HEK293 (cell line): ENCODE measurements at regions not wholly inside any gene's neighbourhood (a gene's known extent, or its start where the extent isn't known, plus 50 kb on each side); places are given as distances from the start of the nearest gene placed in this dataset.
A peak's percentile ranks its signal among the peaks of the same experiment; 100 is the strongest.

Experiments used
- CTCF ChIA-PET: fragments of 350-600 bp; formaldehyde crosslinking; extraction: SDS; loops from one replicate; lab custom pipeline; 2021; ENCODE audit warnings: antibody characterized with exemption; lab: Yijun Ruan, JAX
- POLR2A ChIA-PET: fragments of 300-600 bp; formaldehyde crosslinking; extraction: SDS; loops from one replicate; lab custom pipeline; 2020; ENCODE audit warnings: antibody characterized with exemption, inconsistent platforms; lab: Yijun Ruan, JAX
- H3K27ac ChIP-seq: fragments of 200-500 bp; sonication (Bioruptor generic); 2 replicates; pipeline ENCODE4 v1.5.1; 2014; ENCODE audit warnings: low read depth, low read length, control low read depth, inconsistent platforms; ENCODE audit errors: extremely low read depth
- H3K36me3 ChIP-seq, 2 experiments: fragments of 200-500 bp in 1 of 2; sonication (Bioruptor generic) in 1 of 2; 1 replicate in 1 of 2; 2 replicates in 1 of 2; pipeline ENCODE4 v1.5.1; 2014 to 2017; ENCODE audit warnings: inconsistent platforms in 2 of 2, low read length in 2 of 2; ENCODE audit not compliant: control insufficient read depth in 2 of 2, insufficient read depth in 1 of 2
- H3K4me1 ChIP-seq: fragments of 200-500 bp; sonication (Bioruptor generic); 2 replicates; pipeline ENCODE4 v1.5.1; 2014; ENCODE audit warnings: mild to moderate bottlenecking, low read length, inconsistent platforms; ENCODE audit not compliant: control insufficient read depth, insufficient read depth
- H3K4me3 ChIP-seq: 2 replicates; pipeline ENCODE4 v1.5.1; 2011; ENCODE audit warnings: low read depth, mild to moderate bottlenecking, control low read depth, low read length, moderate library complexity
- H3K9me3 ChIP-seq: fragments of 200-500 bp; sonication (Bioruptor generic); 2 replicates; pipeline ENCODE4 v1.5.1; 2014; ENCODE audit warnings: low read depth, low read length, inconsistent platforms; ENCODE audit not compliant: control insufficient read depth, insufficient read depth
- GLI4 ChIP-seq: fragments of 450-650 bp; formaldehyde crosslinking; IDR thresholded peaks from 2 replicates; pipeline ENCODE4 v1.5.1; 2016; ENCODE audit warnings: missing biosample characterization, missing genetic modification characterization
- KLF16 ChIP-seq: fragments of 450-650 bp; formaldehyde crosslinking; IDR thresholded peaks from 2 replicates; pipeline ENCODE4 v1.5.1; 2017; ENCODE audit warnings: missing biosample characterization, missing genetic modification characterization
- PRDM1 ChIP-seq: fragments of 450-650 bp; formaldehyde crosslinking; IDR thresholded peaks from 2 replicates; pipeline ENCODE4; 2016; ENCODE audit warnings: missing biosample characterization, missing genetic modification characterization
- SCRT2 ChIP-seq: fragments of 450-650 bp; formaldehyde crosslinking; IDR thresholded peaks from 2 replicates; pipeline ENCODE4 v1.5.1; 2016; ENCODE audit warnings: missing biosample characterization, missing genetic modification characterization
- YY1 ChIP-seq: fragments of 450-650 bp; formaldehyde crosslinking; IDR thresholded peaks from 2 replicates; pipeline ENCODE4 v1.5.1; 2018; ENCODE audit warnings: missing biosample characterization, missing genetic modification characterization
- YY2 ChIP-seq: fragments of 450-650 bp; formaldehyde crosslinking; IDR thresholded peaks from 2 replicates; pipeline ENCODE4 v1.5.1; 2016; ENCODE audit warnings: missing biosample characterization, missing genetic modification characterization
- ZNF132 ChIP-seq: fragments of 450-650 bp; formaldehyde crosslinking; IDR thresholded peaks from 2 replicates; pipeline ENCODE4 v1.5.1; 2017; ENCODE audit warnings: missing biosample characterization, missing genetic modification characterization, borderline replicate concordance
- ZNF133 ChIP-seq: fragments of 450-650 bp; formaldehyde crosslinking; IDR thresholded peaks from 2 replicates; pipeline ENCODE4 v1.5.1; 2016; ENCODE audit warnings: missing biosample characterization, missing genetic modification characterization
- ZNF138 ChIP-seq: fragments of 450-650 bp; formaldehyde crosslinking; IDR thresholded peaks from 2 replicates; pipeline ENCODE4 v1.5.1; 2016; ENCODE audit warnings: missing biosample characterization, missing genetic modification characterization, borderline replicate concordance
- ZNF174 ChIP-seq: fragments of 450-650 bp; formaldehyde crosslinking; IDR thresholded peaks from 2 replicates; pipeline ENCODE4 v1.5.0; 2017; ENCODE audit warnings: missing biosample characterization, mild to moderate bottlenecking, missing genetic modification characterization
- ZNF2 ChIP-seq: fragments of 450-650 bp; formaldehyde crosslinking; IDR thresholded peaks from 2 replicates; pipeline ENCODE4 v1.5.1; 2016; ENCODE audit warnings: missing biosample characterization, missing genetic modification characterization
- ZNF311 ChIP-seq: fragments of 450-650 bp; formaldehyde crosslinking; IDR thresholded peaks from 2 replicates; pipeline ENCODE4 v1.5.1; 2017; ENCODE audit warnings: missing biosample characterization, missing genetic modification characterization, borderline replicate concordance
- ZNF623 ChIP-seq: fragments of 450-650 bp; formaldehyde crosslinking; IDR thresholded peaks from 2 replicates; pipeline ENCODE4 v1.5.1; 2016; ENCODE audit warnings: missing biosample characterization, missing genetic modification characterization
- ZNF626 ChIP-seq: fragments of 450-650 bp; sonication (Bioruptor Pico); formaldehyde crosslinking; IDR thresholded peaks from 2 replicates; pipeline ENCODE4 v1.5.1; 2018; ENCODE audit warnings: missing biosample characterization, missing genetic modification characterization, inconsistent platforms
- ZNF660 ChIP-seq: fragments of 450-650 bp; IDR thresholded peaks from 2 replicates; pipeline ENCODE4 v1.5.1; 2018; ENCODE audit warnings: missing biosample characterization, mild to moderate bottlenecking, missing genetic modification characterization
- ZNF785 ChIP-seq: fragments of 450-650 bp; formaldehyde crosslinking; IDR thresholded peaks from 2 replicates; pipeline ENCODE4 v1.5.1; 2016; ENCODE audit warnings: missing biosample characterization, missing genetic modification characterization
- TF ChIP-seq, protein P1 (sequence below): fragments of 450-650 bp; formaldehyde crosslinking; IDR thresholded peaks from 2 replicates; pipeline ENCODE4 v1.5.1; 2017; ENCODE audit warnings: missing biosample characterization, missing genetic modification characterization
- TF ChIP-seq, protein P2 (sequence below): fragments of 450-650 bp; formaldehyde crosslinking; optimal IDR thresholded peaks from 2 replicates; pipeline ENCODE3; 2016; ENCODE audit warnings: missing biosample characterization, mild to moderate bottlenecking, missing genetic modification characterization
- TF ChIP-seq, protein P3 (sequence below): fragments of 450-650 bp; formaldehyde crosslinking; IDR thresholded peaks from 2 replicates; pipeline ENCODE4 v1.5.1; 2017; ENCODE audit warnings: missing biosample characterization, mild to moderate bottlenecking, missing genetic modification characterization, moderate library complexity
- TF ChIP-seq, protein P4 (sequence below): fragments of 450-650 bp; formaldehyde crosslinking; conservative IDR thresholded peaks from 2 replicates; pipeline ENCODE4 v1.5.1; 2016; ENCODE audit warnings: low read depth, missing biosample characterization, missing genetic modification characterization
- TF ChIP-seq, protein P5 (sequence below): fragments of 450-650 bp; formaldehyde crosslinking; IDR thresholded peaks from 2 replicates; pipeline ENCODE4 v1.5.1; 2016; ENCODE audit warnings: missing biosample characterization, missing genetic modification characterization, low read depth
- TF ChIP-seq, protein P6 (sequence below): fragments of 450-650 bp; formaldehyde crosslinking; IDR thresholded peaks from 2 replicates; pipeline ENCODE4; 2016; ENCODE audit warnings: missing biosample characterization, missing genetic modification characterization

DNA sequence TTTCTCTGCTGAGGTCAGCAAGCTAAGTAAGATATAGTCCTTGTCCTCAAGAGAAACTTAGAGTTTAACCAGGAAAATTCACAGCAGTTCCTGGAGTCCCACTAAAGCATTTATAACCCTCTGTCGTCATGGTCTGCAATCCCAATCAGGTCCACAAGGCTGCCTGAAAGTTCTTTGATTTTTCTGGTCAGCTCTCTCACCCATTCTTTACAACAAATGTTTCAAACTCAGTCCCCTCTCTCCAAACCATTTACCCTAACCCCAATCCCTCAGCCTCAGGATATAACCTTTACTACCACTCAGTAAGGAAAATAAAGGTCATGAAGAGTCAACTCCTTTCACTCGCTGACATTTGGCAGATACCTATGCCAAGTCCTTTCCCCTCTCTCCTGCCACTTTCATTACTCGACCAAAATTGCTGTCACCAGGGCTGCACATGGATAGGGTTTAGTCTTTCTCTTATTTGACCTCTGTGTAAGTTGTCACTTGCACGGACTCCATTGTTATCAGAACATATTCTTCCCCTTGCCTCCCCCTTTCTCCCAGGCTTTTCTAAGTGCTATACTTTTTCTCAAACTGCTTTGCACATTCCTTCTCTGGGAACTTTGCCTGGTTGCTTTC, 936.6 kb downstream of the NR2F1-AS1 start:
- Histone ChIP-seq H3K36me3 (no peaks in the 10 kb centered on the region), H3K27ac (no peak overlapping the region), H3K4me1 (peaks cover 24% of the 10 kb centered on the region), H3K9me3 (no peaks in the 10 kb centered on the region), H3K4me3 (no peak overlapping the region)
- ChIA-PET POLR2A (no interaction called here), CTCF (interaction anchor here (1.0 kb wide), 1 partner anchor 55 kb away, joined by 4 read pairs; no protein-coding TSS in a partner anchor)
- peak; percentile 90 for TF ChIP-seq PRDM1 (tag by site-specific recombination)
- TF ChIP-seq, protein P1, sequence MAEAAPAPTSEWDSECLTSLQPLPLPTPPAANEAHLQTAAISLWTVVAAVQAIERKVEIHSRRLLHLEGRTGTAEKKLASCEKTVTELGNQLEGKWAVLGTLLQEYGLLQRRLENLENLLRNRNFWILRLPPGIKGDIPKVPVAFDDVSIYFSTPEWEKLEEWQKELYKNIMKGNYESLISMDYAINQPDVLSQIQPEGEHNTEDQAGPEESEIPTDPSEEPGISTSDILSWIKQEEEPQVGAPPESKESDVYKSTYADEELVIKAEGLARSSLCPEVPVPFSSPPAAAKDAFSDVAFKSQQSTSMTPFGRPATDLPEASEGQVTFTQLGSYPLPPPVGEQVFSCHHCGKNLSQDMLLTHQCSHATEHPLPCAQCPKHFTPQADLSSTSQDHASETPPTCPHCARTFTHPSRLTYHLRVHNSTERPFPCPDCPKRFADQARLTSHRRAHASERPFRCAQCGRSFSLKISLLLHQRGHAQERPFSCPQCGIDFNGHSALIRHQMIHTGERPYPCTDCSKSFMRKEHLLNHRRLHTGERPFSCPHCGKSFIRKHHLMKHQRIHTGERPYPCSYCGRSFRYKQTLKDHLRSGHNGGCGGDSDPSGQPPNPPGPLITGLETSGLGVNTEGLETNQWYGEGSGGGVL (tag by site-specific recombination), result no peak

DNA sequence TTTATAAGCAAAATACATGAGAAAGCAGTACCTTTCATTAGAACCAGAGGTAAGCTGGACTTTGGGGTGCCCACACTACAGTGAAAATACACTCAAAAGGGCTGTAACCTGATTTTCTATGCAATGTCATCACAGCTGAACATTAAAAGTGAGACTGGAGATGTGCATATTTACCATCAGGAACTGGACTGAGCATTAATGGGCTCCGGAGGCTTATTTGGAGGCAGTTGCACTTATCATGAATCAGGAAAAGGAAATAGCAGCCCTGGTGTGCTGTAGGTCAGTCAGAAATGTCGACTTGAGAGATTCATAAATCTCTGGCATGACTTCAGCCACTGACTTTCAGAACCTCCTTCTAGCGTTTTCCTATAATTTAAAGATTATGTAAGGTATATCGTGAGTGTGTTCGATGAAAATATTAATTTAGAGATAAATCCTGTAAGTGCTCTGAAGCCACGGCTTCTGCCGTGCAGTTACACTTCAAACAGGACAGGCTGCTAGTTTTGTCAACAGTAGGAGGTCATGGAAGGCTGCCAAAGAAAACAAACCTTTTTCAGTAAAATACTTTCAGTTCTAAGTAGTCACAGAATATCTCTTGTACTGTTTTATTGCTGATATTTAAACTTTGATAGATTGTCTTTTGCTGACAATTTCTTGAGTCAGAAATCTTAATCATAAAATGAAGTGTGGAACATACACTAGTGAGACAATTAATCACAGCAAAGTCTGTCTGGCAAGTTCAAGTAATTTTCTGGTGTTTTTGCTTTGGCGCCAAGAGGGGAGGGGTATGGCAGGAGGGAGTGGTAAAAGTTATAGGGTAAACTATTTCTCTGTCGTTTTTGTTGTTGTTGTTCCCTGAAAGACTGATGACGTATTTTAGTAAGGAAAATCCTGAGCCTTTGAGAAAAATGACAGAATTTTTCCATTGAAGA, 939.7 kb downstream of the NR2F1-AS1 start:
- Histone ChIP-seq H3K9me3 (no peaks in the 10 kb centered on the region), H3K36me3 (no peaks in the 10 kb centered on the region), H3K27ac (peak overlapping the region; percentile 92), H3K4me3 (peak overlapping the region; percentile 28), H3K4me1 (peaks cover 41% of the 10 kb centered on the region)
- ChIA-PET CTCF (no interaction called here), POLR2A (no interaction called here)
- TF ChIP-seq ZNF138 (tag by site-specific recombination) (no peak), ZNF311 (tag by site-specific recombination) (no peak), ZNF174 (no peak), YY1 (no peak), SCRT2 (tag by site-specific recombination) (no peak), ZNF132 (tag by site-specific recombination) (no peak), KLF16 (tag by site-specific recombination) (no peak), YY2 (tag by site-specific recombination) (no peak), ZNF2 (tag by site-specific recombination) (0 out of 2 replicates have a peak, but pooled peaks have one; percentile 28), ZNF660 (peak; percentile 34; the same call in 1 of the 2 replicates), ZNF133 (tag by site-specific recombination) (no peak), ZNF626 (tag by site-specific recombination) (no peak), ZNF623 (tag by site-specific recombination) (no peak), GLI4 (tag by site-specific recombination) (no peak), ZNF785 (tag by site-specific recombination) (no peak)
- TF ChIP-seq, protein P2, sequence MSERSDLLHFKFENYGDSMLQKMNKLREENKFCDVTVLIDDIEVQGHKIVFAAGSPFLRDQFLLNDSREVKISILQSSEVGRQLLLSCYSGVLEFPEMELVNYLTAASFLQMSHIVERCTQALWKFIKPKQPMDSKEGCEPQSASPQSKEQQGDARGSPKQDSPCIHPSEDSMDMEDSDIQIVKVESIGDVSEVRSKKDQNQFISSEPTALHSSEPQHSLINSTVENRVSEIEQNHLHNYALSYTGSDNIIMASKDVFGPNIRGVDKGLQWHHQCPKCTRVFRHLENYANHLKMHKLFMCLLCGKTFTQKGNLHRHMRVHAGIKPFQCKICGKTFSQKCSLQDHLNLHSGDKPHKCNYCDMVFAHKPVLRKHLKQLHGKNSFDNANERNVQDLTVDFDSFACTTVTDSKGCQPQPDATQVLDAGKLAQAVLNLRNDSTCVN (tag by site-specific recombination), result no peak
- TF ChIP-seq, protein P3, sequence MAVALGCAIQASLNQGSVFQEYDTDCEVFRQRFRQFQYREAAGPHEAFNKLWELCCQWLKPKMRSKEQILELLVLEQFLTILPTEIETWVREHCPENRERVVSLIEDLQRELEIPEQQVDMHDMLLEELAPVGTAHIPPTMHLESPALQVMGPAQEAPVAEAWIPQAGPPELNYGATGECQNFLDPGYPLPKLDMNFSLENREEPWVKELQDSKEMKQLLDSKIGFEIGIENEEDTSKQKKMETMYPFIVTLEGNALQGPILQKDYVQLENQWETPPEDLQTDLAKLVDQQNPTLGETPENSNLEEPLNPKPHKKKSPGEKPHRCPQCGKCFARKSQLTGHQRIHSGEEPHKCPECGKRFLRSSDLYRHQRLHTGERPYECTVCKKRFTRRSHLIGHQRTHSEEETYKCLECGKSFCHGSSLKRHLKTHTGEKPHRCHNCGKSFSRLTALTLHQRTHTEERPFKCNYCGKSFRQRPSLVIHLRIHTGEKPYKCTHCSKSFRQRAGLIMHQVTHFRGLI (tag by site-specific recombination), result no peak
- TF ChIP-seq, protein P4, sequence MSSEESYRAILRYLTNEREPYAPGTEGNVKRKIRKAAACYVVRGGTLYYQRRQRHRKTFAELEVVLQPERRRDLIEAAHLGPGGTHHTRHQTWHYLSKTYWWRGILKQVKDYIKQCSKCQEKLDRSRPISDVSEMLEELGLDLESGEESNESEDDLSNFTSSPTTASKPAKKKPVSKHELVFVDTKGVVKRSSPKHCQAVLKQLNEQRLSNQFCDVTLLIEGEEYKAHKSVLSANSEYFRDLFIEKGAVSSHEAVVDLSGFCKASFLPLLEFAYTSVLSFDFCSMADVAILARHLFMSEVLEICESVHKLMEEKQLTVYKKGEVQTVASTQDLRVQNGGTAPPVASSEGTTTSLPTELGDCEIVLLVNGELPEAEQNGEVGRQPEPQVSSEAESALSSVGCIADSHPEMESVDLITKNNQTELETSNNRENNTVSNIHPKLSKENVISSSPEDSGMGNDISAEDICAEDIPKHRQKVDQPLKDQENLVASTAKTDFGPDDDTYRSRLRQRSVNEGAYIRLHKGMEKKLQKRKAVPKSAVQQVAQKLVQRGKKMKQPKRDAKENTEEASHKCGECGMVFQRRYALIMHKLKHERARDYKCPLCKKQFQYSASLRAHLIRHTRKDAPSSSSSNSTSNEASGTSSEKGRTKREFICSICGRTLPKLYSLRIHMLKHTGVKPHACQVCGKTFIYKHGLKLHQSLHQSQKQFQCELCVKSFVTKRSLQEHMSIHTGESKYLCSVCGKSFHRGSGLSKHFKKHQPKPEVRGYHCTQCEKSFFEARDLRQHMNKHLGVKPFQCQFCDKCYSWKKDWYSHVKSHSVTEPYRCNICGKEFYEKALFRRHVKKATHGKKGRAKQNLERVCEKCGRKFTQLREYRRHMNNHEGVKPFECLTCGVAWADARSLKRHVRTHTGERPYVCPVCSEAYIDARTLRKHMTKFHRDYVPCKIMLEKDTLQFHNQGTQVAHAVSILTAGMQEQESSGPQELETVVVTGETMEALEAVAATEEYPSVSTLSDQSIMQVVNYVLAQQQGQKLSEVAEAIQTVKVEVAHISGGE (tag by site-specific recombination), result no peak
- TF ChIP-seq, protein P5, sequence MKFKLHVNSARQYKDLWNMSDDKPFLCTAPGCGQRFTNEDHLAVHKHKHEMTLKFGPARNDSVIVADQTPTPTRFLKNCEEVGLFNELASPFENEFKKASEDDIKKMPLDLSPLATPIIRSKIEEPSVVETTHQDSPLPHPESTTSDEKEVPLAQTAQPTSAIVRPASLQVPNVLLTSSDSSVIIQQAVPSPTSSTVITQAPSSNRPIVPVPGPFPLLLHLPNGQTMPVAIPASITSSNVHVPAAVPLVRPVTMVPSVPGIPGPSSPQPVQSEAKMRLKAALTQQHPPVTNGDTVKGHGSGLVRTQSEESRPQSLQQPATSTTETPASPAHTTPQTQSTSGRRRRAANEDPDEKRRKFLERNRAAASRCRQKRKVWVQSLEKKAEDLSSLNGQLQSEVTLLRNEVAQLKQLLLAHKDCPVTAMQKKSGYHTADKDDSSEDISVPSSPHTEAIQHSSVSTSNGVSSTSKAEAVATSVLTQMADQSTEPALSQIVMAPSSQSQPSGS, result peak; percentile 93
- TF ChIP-seq, protein P6, sequence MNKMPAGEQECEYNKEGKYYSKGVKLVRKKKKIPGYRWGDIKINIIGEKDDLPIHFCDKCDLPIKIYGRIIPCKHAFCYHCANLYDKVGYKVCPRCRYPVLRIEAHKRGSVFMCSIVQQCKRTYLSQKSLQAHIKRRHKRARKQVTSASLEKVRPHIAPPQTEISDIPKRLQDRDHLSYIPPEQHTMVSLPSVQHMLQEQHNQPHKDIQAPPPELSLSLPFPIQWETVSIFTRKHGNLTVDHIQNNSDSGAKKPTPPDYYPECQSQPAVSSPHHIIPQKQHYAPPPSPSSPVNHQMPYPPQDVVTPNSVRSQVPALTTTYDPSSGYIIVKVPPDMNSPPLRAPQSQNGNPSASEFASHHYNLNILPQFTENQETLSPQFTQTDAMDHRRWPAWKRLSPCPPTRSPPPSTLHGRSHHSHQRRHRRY (tag by site-specific recombination), result no peak
